ENCODE measurements at regions not wholly inside any gene's neighbourhood (a gene's known extent, or its start where the extent isn't known, plus 50 kb on each side); places are given as distances from the start of the nearest gene placed in this dataset.

GRCh38 chr12:90042920-90043641 lies 334.4 kb upstream of the ATP2B1 start:
- TF ChIP-seq GATA2 (IDR thresholded peaks at IDR 0.05; ENCODE audit: low read depth, low read length), result no peak
- TF ChIP-seq GATA3 (IDR thresholded peaks at IDR 0.05; ENCODE audit: low read depth, low read length), result no peak

GRCh38 chr12:90038289-90038688 lies 329.7 kb upstream of the ATP2B1 start:
- no peak for TF ChIP-seq GATA3 (IDR thresholded peaks at IDR 0.05; ENCODE audit: low read depth, low read length)
- no peak for TF ChIP-seq GATA2 (IDR thresholded peaks at IDR 0.05; ENCODE audit: low read depth, low read length)

DNA sequence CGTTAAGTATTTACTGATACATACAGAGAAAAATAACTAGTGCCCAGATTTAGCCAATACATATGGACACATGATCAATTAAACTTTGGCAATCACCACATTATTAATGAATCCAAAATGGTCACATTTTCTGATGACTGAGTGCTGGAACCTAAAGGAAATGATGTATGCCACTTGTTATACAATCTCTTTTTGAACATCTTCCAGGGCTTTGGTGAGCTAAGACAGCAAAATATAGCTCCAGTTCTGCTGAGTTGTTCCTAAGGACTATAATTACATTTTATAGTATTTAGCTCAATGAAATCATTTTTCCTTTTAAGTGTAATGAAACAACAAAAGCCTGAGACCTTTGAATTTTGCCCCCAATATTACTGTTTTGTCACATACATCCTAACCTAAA lies 329.1 kb upstream of the ATP2B1 start:
- no peak for TF ChIP-seq GATA3 (IDR thresholded peaks at IDR 0.05; ENCODE audit: low read depth, low read length)
- no peak for TF ChIP-seq GATA2 (IDR thresholded peaks at IDR 0.05; ENCODE audit: low read depth, low read length)

- no peak for TF ChIP-seq GATA3 (IDR thresholded peaks at IDR 0.05; ENCODE audit: low read depth, low read length)
Observed at GRCh38 chr12:90036637-90037036, 328.0 kb upstream of the ATP2B1 start.

DNA sequence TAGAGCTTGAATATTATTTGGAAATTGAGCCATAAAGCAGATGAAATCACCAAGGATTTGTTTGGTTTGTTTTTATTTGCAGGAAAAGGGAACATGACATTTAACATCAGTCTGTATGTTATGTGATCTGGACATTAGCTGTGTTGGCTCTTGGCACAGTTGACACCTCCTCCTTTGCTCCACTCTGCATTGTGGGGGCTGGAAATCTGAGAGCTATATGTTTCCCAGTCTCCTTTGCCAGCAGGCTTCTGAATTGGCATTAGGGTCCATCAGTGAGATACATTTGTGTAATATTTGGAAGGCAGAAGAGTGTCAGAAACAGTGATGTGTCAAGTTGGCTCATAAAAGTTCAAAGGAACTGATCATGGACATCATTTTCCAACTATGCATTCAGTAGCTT lies 322.1 kb upstream of the ATP2B1 start:
- TF ChIP-seq GATA2 (IDR thresholded peaks at IDR 0.05; ENCODE audit: low read depth, low read length) (no peak), GATA3 (IDR thresholded peaks at IDR 0.05; ENCODE audit: low read depth, low read length) (no peak)

GRCh38 chr12:90029317-90029716 lies 320.7 kb upstream of the ATP2B1 start:
- TF ChIP-seq GATA2 (IDR thresholded peaks at IDR 0.05; ENCODE audit: low read depth, low read length) (no peak; the same call in 1 of the 2 replicates), GATA3 (IDR thresholded peaks at IDR 0.05; ENCODE audit: low read depth, low read length) (no peak)

DNA sequence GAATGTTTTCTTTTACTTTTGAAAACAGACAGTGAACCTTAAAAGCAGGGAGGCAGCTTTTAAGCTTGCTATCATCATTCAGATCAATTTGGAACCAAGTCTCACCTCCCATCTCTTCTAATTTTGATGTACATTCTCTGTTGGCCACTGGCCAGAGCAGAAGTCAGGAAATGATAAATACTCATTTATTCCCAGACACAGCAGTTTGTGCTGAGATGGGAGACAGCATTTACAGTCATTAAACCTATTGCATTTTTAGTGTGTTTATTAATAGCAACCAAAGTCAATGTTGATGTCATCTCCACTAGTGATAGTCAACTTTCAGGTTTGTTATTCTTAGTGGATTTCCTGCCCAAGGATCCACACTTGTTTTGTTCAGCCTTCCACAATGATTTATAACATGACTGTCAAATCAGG lies 320.0 kb upstream of the ATP2B1 start:
- no peak for TF ChIP-seq GATA3 (IDR thresholded peaks at IDR 0.05; ENCODE audit: low read depth, low read length)
- TF ChIP-seq GATA2 (IDR thresholded peaks at IDR 0.05; ENCODE audit: low read depth, low read length), result peak; percentile 71

GRCh38 chr12:90027889-90028634 lies 319.4 kb upstream of the ATP2B1 start:
- TF ChIP-seq GATA2 (IDR thresholded peaks at IDR 0.05; ENCODE audit: low read depth, low read length), result no peak; the same call in 1 of the 2 replicates

DNA sequence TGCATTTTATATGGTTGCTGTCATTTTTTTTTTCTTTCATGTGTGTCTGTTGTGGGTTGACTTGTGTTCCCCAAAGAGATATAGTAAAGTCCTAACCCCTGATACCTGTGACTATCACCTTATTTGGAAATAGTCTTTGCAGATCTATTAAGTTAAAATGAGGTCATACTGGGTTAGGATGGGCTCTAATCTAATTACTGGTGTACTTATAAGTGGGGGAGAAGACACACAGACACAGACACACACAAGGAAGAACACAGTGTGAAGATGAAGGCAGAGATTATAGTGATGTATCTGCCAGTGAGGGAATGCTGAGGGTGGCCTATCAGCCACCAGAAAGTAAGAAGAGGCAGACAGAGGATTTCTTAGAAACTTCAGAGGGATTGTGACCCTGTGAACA lies 318.4 kb upstream of the ATP2B1 start:
- TF ChIP-seq GATA3 (IDR thresholded peaks at IDR 0.05; ENCODE audit: low read depth, low read length) (no peak), GATA2 (IDR thresholded peaks at IDR 0.05; ENCODE audit: low read depth, low read length) (no peak)

DNA sequence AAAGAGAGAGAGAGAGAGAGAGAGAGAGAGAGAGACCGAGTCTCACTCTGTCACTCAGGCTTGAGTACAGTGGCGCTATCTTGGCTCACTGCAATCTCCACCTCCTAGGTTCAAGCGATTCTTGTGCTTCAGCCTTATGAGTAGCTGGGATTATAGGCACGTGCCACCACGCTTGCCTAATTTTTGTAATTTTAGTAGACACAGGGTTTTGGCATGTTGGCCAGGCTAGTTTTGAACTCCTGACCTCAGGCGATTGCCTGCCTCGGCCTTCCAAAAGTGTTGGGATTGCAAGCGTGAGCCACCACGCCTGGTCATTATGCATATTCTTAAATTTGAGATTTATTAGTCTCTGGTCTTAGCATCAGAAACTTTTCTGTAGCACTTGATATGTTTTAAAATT lies 317.9 kb upstream of the ATP2B1 start:
- TF ChIP-seq GATA3 (IDR thresholded peaks at IDR 0.05; ENCODE audit: low read depth, low read length), result no peak
- no peak for TF ChIP-seq GATA2 (IDR thresholded peaks at IDR 0.05; ENCODE audit: low read depth, low read length)

GRCh38 chr12:90024262-90024661 lies 315.6 kb upstream of the ATP2B1 start:
- TF ChIP-seq GATA3 (IDR thresholded peaks at IDR 0.05; ENCODE audit: low read depth, low read length) (no peak), GATA2 (IDR thresholded peaks at IDR 0.05; ENCODE audit: low read depth, low read length) (no peak)

GRCh38 chr12:90023207-90023900 lies 314.7 kb upstream of the ATP2B1 start:
- TF ChIP-seq GATA3 (IDR thresholded peaks at IDR 0.05; ENCODE audit: low read depth, low read length) (no peak), GATA2 (IDR thresholded peaks at IDR 0.05; ENCODE audit: low read depth, low read length) (no peak)

DNA sequence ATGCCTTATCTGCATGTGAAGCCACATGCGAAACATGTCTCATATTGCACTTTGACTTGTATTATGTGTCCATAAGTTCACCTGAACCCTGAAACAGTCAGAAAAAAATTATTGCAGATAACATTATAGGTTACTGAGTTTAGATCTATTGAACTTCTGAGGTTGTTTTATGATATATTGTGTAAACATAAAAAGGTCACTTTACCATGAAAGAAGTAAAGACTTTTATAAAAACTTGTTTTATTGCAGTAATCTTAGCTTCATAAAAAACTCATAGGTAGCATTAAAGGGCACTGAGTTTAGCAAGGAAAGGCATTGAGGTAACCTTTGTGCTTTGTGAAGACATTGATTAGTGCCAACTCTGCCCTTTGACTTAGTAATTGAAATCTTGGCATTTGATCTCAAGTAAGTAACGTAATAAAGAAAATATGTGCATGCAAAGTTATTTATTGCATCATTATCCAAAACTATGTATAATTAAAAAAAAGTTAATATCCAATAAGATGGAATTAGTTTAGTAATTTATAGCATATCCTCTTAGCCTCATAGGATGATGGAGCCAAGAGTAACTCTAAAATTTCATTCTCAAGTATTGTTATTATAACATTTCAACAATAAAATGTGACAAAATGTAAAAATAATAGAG lies 313.3 kb upstream of the ATP2B1 start:
- TF ChIP-seq GATA3 (IDR thresholded peaks at IDR 0.05; ENCODE audit: low read depth, low read length) (no peak), GATA2 (IDR thresholded peaks at IDR 0.05; ENCODE audit: low read depth, low read length) (no peak)

DNA sequence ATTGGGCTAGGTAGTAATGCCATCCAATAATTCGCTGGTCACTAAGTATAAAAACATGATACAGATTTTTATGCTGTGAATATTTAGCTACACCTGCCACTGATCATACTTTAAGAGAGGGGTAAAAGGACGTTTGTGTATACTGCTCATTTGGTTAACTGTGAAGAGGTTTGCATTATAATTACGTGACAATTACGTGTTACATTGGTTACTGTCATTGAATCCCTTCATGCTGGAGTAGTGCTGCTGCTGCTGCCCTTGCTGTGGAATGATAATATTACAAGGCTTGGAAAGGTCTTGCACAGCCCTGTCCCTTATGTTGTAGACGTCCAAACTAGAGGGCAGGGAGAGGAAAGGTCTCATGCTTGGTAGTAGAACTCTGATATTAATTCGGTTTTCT lies 312.2 kb upstream of the ATP2B1 start:
- TF ChIP-seq GATA3 (IDR thresholded peaks at IDR 0.05; ENCODE audit: low read depth, low read length), result no peak
- TF ChIP-seq GATA2 (IDR thresholded peaks at IDR 0.05; ENCODE audit: low read depth, low read length), result no peak

Measured in SH-SY5Y (cell line).